AG08395 (cell line): ENCODE measurements at regions not wholly inside any gene's neighbourhood (a gene's known extent, or its start where the extent isn't known, plus 50 kb on each side); places are given as distances from the start of the nearest gene placed in this dataset.
"Not testable (repeated sequence)": the region's sequence is repeated elsewhere in the genome, so short reads cannot be mapped to it uniquely, and the experiment has no call there.

Experiments used
- DNase-seq: peaks from one replicate; pipeline ENCODE4 v3.0.0; 2012; ENCODE audit warnings: mixed read lengths, low spot score

DNA sequence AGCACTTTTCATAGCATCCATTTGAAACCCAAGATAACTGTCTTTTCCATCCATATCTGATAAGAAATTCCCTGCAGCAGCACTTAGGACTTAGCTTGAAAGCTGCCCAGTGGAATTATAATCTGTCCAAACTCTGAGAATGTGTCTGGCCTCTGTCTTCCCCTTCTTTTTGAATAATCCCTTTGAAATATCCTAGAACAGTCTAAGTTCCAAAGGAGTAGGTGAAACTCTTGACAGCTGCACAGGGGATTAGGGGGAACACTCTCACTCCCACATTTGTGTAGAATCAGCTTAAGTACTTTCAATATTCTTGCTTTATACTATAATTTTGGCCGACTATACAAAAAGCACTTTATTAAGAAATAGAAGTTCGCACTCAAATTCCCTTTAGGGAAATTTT is 157.7 kb downstream of the PAPSS1 start:
- no peak for DNase-seq

DNA sequence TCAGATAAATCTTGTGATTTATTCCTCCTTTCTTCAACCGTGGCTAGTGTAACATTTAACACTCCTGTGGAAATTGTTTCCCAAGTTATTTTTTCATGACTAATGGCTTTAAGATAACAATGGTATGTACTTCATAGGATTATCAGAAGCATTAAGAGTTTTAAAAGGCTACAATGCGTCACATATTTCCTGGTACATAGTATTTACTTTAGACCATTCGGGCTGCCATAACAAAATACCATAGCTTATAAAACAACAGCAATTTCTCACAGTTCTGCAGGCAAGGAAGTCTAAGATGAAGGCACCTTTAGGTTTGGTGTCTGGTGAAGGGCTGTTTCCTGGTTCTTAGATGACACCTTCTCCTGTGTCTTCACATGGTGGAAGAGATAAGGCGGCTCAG is 158.6 kb downstream of the PAPSS1 start:
- no peak for DNase-seq

DNA sequence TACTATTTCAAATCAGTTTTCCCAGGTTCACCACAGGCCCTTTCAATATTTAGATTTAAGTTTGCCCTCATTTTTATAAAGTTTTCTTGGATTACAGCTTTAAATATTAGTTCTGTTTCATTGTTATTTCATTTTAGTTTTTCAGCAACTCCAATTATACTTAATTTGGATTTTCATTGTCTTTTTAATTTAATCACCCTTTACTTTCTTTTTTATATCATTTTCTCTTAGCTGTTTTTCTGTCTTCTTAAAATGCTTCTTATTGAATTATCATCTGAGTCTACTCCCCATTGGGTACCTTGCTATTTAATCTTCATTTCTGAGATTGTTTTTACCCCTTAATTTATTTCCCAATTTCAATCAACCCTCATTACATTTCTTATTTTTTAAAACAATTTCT is 160.4 kb downstream of the PAPSS1 start:
- DNase-seq, result no peak

DNA sequence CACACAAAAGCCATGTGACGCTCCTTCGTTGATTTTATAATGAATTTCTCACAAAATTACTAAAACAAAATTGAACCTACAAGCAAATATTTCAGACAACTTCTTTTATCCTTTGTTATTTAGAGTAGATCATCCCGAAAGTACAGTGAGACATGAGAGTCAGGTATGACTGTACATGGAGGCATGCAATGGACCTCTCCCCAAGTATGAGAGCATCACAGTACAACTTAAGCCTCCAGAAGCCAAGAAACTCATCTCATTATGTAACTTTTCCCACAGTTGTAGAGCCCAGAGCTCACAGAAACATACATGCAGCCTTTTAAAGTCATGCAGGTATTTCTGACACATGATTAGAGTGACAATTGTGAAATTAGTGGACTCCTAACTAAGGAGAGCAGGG is 167.7 kb downstream of the PAPSS1 start:
- no peak for DNase-seq

DNA sequence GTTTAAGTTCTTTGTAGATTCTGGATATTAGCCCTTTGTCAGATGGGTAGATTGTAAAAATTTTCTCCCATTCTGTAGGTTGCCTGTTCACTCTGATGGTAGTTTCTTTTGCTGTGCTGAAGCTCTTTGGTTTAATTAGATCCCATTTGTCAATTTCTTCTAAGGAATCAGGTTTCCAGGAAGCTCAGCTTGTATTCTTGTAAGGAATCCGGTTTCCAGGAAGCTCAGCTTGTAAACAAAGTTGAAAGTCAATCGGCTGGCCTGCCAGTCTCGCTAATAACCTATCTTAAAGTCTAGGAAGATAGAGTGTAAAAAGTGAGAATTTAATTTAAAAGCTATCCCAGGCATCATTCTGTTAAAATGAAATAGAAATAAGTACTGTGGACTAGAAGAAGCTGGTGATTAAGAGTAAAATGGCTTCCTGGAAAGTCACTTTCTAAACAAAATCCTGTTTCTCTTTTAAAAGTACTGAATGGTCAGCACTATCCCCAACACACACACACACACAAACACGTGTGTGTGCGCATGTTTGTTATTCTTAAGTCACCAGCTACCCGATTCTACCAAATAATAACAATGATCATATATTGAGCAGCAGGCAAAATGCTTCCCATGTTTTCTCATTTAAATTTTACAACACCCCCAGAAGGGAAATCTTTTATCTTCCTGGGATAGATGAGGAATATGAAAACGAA is 171.7 kb downstream of the PAPSS1 start:
- no peak for DNase-seq

DNA sequence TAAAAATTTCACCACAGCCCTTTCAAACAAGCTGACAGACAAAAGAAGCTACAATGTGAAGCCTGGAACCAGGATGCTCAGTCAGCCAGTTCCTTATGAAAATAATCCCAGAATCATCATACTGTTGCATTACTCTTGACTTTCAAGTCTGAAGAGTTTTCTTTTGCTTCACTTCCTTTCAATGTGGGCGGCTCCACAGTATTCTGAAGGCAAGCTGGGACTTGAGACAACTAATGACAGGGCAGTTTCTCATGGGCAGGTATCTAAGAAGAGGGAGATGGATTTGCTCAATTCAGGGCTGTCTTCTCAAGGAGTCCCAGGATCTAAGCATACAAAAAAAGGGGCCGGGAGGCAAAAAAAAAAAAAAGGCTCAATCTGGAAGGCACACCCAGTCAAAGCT is 173.4 kb downstream of the PAPSS1 start:
- no peak for DNase-seq

DNA sequence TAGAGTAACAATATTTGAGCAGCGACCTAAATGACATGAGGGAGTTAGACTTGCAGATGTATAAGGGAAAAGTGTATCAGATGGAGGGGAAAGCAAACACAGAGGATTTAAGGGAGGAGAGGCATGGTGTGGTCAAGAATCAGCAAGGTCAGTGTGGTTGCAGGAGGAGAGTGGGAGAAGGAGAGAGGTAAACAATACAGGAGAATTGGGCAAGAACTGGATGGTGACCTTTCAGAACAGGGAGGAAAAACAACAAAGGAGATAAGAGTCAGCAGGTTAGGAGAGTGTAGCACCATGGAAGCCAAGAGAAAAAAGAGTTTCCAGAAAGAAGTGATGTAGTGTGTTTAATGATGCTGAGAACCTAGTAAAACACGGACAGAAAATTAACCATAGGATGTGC is 178.5 kb downstream of the PAPSS1 start:
- no peak for DNase-seq

DNA sequence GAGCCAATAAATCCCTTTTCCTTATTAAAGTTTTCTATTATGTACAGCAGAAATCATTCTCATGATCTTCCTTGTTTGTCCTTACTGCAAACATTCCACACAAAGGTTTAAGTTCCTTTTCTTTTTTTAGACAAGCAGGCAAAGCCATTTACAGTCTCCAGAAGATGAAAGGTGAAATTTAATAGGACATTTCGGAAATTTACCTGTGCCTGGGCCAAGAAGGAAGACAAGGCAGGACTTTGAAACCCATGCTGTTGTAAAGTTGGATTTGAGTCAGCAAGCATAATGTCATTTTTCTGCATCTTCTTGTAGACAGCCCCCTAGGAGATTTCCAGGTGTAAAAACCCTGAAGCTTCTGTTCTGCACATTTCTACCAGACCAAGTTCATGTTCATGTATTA is 188.1 kb downstream of the PAPSS1 start:
- no peak for DNase-seq

DNA sequence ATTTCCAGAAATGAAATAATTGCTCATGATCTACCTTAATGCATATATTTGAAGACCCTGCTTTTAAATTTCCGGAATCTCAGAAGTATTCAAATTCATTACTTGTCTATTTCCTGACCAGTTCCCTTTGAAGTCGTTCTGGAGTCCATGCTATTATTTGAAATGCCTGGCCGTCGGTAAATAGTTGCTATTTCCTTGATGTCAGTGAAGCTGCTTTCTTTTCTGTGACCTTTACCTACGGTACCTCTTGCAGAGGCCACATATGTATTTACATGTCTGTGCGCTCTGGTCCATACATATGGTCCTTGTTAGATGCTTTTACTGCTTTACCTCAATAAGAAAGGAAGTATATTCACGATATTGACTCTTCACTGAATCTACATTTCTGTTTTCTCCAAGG is 199.7 kb downstream of the PAPSS1 start:
- DNase-seq, result no peak

DNA sequence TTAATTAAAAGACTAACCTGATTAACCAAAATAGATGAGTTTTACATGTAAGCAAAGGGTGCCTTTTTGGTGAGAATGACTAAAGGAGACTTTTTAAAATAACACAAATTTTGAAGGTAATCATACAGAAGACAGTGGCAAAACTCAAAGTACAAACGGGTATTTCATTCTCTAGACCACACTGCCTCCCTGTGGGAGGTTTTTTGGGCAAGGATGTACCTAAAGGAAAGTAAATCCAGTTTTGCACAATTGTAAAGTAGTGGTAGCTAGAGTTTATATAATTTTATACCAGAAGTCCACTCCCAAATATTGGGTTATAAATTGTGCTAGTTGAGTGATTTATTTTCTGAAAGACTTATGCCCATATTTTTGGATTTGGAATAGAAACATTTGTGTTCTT is 201.0 kb downstream of the PAPSS1 start:
- DNase-seq, result peak; percentile 43

DNA sequence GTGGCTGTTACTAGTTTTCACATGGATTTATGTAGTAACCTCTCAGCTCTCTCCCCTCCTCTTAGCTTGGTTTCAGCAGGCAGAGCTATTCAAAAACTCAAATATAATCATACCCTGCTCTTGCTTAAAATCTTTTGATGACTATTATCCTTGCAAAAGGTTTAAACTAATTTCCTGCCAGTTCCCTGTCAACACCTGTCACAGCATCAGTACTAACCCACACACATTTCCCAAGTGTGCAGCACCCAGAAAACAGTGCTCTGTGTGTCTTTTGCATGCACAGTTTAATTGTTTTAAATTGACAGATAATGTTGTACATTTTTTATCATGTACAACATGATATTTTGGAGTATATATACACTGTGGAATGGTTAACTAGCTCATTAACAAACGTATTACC is 202.0 kb downstream of the PAPSS1 start:
- no peak for DNase-seq

DNA sequence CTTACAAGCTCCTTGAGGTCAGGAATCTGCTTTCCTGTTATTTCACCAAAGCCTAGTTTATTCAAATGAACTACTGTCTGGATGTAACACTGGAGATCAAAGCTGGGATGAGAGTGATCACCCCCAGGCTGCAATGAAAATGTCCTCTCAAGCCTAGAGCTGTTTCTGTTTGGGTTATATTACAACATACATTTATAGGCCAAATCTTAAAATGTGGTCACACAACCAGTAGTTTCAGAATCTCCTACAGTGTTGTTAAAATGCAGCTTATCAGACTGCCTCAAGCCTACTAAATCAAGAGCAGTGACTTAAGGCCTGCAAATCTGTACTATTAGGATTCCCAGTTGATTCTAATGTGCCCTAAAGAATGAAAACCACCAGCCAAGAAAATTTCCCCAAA is 207.5 kb downstream of the PAPSS1 start:
- no peak for DNase-seq

DNA sequence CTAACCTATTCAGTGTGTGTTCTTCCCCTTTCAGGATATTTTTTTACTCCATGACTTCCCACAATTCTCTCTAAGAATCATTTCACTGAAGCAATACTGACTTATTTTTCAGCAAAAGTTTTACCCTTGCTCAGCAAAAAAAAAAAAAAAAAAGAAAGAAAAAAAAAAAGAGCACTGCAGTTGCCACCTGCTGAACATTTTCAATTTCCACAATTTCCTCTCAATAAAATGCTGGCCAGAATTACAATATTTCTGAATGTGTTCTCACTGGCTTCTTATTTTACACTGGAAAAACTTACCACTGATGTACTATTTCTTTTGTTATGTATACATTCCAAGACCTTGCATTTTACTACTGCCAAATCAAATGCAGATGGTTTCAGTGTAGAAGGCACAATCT is 210.4 kb downstream of the PAPSS1 start:
- no peak for DNase-seq

DNA sequence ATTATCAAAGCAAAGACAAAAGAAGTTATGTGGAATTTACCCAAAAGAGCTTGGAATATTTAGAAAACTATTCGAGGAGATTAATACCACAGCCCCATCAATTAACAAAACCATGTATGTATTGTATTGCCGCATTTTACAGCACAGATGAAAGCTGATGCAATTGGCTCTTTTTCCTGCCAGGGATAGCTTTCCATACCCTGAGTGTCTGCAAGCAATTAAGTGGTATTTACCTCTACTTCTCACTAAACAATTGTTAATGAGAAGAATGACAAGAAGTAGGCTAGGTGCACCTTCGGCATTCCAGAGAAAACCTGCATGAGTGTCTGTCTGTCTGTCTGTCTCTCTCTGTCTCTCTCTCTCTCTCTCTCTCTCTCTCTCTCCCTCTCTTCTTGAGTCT is 219.5 kb downstream of the PAPSS1 start:
- no peak for DNase-seq

DNA sequence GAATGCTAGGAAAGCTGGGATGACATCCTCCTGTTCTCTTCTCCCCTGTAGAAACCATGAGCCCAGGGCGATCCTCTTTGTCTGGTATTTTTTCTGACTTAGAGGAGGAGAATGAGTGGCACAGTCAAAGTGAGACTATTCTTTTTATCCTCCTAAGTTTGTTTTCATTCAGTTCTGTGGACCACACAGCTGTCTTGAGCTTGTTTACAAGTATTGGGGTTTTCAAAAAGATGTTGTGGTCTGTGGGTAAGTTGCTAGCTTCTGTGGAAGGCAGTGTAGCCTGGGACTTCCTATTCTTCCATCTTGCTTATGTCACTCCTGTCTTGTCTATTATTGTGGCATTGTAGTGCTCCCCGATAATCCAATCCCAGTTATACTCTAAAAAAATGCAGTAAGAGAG is 223.0 kb downstream of the PAPSS1 start:
- no peak for DNase-seq

DNA sequence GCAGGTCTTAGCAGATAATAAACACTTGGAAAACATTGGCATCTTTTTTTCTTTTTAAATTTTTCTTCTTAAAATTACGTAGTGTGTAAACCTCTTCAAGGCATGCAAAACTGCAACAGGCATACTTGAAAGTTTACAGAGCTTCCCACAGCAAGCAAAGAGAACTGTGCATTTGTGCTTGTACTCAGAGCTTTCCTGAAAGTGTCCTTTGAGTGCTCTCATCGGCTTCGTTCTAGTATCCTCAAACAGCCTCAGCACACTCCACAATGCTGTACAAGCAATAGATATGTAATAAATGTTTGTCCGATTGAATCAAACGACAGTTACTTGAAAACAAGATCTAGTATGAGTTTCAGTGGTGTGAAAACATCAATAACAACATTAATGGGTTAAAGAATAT is 227.5 kb downstream of the PAPSS1 start:
- no peak for DNase-seq

DNA sequence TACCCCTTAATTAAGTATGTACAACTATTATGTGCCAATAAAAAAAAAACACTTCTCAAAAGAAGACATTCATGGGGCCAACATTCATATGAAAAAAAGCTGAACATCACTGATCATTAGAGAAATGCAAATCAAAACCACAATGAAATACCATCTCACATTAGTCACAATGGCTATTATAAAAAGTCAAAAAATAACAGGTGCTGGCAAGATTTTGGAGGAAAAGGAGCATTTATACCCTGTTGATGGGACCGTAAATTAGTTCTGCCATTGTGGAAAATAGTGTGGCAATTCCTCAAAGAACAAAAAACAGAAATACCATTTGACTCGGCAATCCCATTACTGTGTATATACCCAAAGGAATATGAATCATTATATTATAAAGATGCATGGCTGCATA is 229.9 kb downstream of the PAPSS1 start:
- no peak for DNase-seq

DNA sequence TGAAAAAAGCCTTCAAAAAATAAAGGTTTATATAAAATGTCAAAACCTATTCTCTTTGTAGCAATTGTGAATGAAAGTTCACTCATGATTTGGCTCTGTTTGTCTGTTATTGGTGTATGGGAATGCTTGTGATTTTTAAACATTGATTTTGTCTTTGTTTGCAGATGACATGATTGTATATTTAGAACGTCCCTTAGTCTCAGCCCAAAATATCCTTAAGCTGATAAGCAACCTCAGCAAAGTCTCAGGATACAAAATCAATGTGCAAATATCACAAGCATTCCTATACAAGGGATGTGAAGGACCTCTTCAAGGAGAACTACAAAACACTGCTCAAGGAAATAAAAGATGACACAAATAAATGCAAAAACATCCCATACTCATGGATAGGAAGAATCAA is 236.4 kb downstream of the PAPSS1 start:
- DNase-seq, result not testable (repeated sequence)

DNA sequence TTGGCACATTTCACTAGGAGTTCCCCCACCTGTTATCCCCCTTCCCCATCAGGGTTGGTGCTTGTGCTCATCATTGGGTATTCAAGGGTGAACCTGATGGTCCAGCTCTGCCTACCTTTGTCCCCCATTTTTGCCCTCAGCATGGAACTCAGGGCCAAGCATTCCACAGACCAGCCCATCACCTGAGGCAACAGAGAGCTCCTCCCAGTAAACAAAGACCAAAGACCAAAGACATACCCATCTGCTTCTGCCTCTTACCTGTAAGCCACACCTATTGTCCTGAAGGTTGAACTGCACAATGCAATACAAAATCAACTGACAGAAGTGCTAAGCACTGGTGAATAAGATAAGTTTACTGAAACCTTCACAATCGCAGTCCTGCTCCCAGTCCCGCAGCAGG is 237.5 kb downstream of the PAPSS1 start:
- DNase-seq, result no peak

DNA sequence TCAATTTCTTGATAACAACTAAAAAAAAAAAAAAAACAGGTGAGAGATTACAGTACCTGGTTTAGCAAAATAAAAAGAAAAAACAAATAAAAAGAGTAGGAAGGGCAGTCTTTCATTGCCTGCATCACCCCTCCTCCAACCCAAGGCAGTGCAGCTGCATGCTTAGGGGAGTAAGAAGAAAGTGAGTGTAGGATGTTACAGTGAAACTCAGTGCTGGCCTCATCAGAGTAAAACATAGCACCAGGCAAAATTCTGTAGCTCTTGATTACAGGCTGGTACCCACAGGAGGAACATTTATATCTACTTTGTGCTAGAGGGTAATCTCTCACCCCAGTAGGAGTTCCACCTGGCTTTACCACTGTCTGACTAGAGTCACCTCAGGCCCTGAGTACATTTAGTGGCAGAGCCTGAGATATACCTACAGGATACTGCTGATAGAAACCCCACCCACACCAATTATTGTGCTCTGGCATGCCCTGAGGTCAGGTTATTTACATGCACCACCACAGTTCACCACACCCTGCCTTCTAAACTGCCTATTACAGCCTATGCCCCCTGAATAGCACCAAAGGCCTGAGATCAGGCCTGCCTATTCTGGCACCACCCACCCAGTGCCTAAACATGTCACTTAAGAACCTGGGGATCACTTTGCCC is 241.6 kb downstream of the PAPSS1 start:
- DNase-seq, result no peak

DNA sequence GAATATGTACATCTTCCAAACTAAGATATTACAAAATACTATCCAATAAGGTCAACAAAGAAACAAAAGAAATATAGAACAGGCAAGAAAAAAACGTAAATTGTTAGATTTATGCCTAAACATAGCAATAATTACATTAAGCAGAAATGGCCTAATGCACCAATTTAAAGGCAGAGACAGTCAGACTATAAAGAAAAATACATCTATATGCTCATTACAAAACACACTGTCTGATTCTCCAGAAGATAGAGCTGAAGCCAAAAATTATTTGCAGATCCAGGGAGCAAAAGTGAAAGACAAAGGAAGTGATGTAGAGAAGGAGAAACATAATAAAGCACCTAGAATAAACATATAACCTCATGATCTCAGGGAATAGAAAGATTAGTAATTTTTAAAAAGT is 246.9 kb downstream of the PAPSS1 start:
- no peak for DNase-seq

DNA sequence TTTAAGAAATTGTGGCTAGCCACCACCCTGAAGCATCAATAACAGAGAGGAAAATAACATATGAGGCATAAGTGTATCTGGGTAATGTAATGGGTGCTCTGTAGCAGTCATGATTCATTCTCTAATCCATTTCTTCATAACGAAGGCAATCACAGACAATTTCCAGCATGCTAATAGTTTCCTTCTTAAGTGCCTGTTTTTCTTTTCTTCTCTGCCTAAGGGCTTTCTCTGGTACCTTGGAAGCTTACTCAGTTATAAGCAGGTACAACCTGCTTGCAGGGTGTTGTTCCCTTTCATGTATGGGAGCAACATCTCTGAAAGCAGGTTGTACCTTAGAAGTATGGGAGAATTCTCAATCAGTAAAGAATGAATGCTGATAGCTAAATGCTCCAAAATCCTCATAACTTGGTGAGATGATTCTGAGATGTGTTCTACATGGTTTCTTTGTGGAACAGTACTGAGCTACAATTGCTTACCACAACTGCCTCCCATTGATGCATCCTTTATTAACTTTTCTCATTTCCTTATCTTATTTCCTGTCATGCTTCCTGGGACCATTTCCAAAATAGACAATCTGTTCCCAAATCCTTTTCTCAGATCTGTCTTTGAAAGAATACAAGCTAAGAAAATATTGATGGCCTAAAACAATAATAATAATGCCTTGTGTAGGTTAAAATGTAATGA is 247.6 kb downstream of the PAPSS1 start:
- DNase-seq, result no peak

DNA sequence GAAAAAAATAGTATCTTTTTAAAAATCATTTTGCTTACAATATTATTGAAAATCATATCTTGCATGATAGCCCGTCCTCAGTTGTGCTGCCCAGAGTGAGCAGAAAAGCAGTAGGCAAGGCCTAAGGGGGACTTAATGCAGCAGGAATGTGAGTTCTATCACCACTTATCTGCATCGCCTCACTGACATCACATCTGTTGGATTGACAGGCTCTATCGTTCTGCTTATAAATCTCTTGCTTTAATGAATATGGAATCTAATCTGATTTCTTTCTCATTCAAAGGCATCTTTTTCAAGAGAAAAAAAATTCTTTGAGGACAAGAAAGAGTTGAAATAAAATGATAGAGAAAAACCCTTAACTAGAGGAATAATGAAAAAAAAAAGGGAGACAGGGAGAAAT is 249.9 kb downstream of the PAPSS1 start:
- DNase-seq, result no peak

DNA sequence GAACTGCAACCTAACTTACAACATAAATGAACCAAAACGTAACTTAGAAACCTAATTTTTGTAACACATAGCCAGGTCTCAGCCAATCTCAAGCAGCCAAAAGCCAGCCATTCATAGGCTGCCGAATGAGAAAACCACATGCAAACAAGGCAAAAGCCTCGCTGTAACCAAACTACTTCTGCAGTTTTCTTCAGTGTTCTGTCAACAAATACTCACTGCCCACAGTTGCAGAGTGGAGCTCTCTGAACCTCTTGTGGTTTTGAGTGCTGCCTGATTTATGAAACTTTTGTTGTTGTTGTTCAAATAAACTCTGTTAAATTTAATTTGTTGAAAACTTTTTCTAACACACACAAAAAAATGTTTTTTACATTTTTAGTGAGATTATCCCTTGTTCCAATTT is 251.2 kb downstream of the PAPSS1 start:
- DNase-seq, result no peak
